Islet precursor cell (in vitro differentiated cells): ENCODE measurements at regions not wholly inside any gene's neighbourhood (a gene's known extent, or its start where the extent isn't known, plus 50 kb on each side); places are given as distances from the start of the nearest gene placed in this dataset.

Experiments used
- DNase-seq: peaks from one replicate; pipeline ENCODE4 v3.0.0-alpha.2; 2018

- DNase-seq = no peak
Measured at GRCh38 chr6:168384045-168385036, 56.6 kb upstream of the SMOC2 start.

GRCh38 chr6:168385037-168385759, 55.8 kb upstream of the SMOC2 start:
- no peak for DNase-seq

GRCh38 chr6:168385858-168386735, 54.9 kb upstream of the SMOC2 start:
- DNase-seq = no peak

GRCh38 chr6:168386973-168387372, 54.0 kb upstream of the SMOC2 start:
- no peak for DNase-seq

- no peak for DNase-seq
Measured at GRCh38 chr6:168387426-168387825, 53.6 kb upstream of the SMOC2 start.

GRCh38 chr6:168387911-168388310, 53.1 kb upstream of the SMOC2 start:
- DNase-seq = no peak

- no peak for DNase-seq
Measured at GRCh38 chr6:168388641-168389633, 52.0 kb upstream of the SMOC2 start.

GRCh38 chr6:168390749-168391420, 50.1 kb upstream of the SMOC2 start:
- DNase-seq = no peak
